Fibroblast of peridontal ligament (primary cell): ENCODE measurements at regions not wholly inside any gene's neighbourhood (a gene's known extent, or its start where the extent isn't known, plus 50 kb on each side); places are given as distances from the start of the nearest gene placed in this dataset.
"Not testable (repeated sequence)": the region's sequence is repeated elsewhere in the genome, so short reads cannot be mapped to it uniquely, and the experiment has no call there.

Experiments
- DNase-seq: peaks from one replicate; pipeline ENCODE4 v3.0.0-alpha.2; 2010; ENCODE audit errors: extremely low read depth

DNA sequence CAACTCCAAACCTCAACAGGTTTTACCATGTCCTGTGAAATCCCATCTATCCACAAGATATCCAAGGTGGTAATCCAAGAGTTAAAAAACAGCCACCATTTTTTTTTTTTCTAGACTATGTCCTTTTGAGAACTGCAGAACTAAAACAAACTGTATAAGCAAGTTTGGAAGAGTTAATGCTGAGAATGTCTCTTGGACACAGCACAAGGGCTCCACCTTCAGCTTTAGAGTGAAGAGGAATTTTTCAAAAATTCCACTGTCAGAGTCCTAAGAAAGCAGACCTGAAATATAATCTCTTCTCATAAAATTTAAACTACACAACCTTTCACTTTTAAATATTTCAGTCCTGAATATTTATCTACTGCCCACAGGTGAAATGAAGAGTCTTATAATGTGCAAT, 167.8 kb upstream of the CCNG1 start:
- no peak for DNase-seq

DNA sequence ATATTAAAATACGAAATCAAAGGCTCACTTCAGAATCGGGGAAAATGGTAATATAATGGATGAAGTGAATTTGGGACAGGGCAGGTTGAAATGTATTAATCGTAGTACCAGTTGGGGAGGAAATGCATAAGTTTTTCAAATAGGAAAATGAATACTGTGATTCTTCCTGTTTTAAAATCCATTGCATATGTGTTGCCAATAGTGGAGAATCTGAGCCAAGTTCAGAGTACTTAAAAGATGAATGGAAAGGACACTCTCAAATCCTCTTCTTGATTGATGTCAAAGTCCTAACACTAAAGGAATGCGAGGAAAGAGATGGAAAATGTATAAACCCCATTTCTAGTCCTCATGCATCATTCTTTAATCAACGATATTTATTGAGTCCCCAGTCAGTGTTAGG, 160.9 kb upstream of the CCNG1 start:
- no peak for DNase-seq

GRCh38 chr5:163280897-163281296, 156.5 kb upstream of the CCNG1 start:
- DNase-seq: not testable (repeated sequence)

DNA sequence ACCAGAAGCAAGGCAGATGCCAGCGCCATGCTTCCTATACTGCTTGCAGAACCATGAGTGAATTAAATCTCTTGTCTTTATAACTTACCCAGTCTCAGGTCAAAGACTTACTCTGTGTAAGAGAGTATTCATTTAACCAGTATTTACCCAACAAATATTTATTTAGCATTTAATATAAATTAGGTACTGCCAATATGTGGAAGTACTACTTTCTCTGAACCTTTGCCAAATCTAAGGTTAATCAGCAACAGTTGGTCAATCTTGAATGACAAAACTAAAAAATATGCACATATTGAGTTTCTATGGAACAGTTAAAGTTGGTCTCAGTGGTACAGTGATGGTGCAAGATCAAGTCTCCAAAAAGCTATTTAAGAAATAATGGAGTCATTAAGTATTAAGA, 155.9 kb upstream of the CCNG1 start:
- DNase-seq: no peak

GRCh38 chr5:163293836-163294235, 143.6 kb upstream of the CCNG1 start:
- DNase-seq: no peak

- DNase-seq: no peak
These were observed 133.7 kb upstream of the CCNG1 start for GRCh38 chr5:163303718-163304117.

DNA sequence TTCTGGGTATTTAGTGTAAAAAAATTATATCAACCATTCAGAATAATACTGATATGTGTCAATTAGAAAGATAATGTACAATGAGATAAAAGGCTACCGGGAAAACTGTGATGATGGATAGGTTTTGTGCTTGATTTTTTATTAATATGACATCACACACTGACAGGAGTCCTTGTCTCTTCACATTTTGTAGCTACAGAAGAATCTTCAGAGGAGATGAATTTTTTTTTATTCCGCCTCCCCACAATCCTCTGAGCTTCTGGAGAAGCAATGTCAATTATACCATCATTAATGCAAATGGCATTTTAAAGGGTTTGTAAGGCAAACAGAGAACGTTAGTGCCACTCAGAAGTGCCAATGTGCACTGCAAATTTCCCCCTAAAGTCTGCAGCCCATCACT, 131.7 kb upstream of the CCNG1 start:
- no peak for DNase-seq

DNA sequence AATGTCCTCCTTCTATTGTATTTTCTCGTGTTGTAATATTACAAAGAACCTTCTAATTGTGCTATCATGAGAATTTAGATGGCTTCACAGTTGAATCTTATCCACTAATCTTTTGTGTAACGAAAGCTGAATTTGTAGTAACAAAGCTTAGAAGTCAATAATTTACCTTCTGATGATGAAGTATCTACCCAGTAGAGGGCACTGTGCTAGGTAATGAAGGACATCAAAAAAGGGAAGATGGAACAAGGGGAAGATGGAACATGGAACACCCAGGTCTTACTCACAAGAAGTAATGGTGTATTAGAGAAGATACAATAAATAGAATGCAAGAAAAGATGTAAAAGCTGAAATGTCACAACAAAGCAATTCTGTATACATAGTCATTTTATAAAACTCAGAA, 131.0 kb upstream of the CCNG1 start:
- no peak for DNase-seq

GRCh38 chr5:163309914-163310313, 127.5 kb upstream of the CCNG1 start:
- DNase-seq: no peak

DNA sequence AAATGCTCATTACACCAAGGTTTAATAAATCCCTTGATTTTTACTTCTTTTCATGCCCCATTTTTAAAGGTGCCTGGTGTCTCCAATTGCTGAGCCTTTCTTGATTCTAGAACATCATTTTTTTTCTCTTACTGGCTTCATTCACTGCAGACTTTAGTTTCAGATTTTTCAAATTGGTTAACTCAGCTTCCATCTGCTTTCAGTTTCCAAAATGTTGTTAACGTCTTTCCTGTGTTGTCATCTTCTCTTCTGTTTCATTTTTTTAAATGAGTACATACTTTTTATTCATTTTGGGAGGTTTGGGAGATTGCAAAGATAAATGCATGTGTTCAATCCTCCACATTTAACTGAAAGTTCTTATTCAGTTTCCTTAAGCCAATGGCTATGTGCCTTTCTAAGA, 126.4 kb upstream of the CCNG1 start:
- DNase-seq: no peak

DNA sequence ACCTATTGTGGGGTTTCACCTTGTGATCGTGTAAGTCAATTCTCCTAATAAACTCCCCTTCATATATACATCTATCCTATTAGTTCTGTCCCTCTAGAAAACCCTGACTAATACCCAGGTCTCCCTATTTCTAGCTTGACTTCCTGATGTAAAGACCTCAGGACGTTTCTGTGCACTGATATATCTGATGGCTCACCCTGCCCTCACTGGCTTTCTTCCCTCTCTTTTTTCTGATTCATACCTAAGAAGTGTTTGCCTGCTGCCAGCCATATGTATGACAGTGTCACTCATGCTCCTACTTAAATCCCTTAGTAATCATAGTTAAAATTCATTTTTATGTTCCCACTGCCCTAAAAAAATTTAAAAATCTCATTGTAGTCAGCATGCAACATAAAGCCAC, 124.8 kb upstream of the CCNG1 start:
- DNase-seq: no peak

GRCh38 chr5:163313049-163313448, 124.3 kb upstream of the CCNG1 start:
- DNase-seq: not testable (repeated sequence)

GRCh38 chr5:163316374-163316773, 121.0 kb upstream of the CCNG1 start:
- not testable (repeated sequence) for DNase-seq

DNA sequence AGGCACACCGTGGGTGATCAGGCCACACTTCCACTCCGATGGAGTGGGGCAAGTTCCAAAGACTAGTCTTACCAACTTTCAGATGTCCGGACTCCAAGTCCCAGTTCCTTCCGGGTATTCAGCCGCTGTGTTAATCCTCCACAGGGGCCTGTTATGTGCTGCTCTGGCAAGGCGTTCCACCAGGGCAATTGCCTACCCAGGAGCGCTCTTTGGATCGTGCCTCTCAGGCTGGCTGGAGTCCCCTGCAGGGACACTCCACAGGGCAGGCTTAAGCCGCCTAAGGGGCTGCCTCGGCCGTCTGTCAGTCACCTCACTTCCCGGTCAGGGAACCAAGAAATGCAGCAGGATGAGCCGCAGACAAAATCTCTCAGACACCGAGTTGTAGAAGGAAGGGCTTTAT, 118.7 kb upstream of the CCNG1 start:
- DNase-seq: no peak

DNA sequence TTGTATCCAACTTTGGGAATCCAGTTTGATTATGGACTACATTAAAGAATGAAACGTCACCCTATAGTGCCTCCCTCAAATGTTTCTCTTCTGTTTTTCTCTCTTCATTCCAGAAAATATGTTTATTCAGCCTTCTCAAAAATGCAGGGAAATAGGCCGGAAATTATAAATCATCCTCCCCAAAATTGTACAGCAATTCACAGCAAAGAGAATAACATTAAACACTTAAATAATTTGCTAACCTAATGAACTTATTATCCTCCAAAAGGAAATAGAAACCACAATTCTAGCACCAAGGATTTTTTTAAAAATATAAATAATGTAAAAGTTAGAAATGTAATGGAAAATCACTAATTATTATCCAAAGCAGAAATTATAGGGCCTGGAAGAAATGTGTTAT, 115.9 kb upstream of the CCNG1 start:
- DNase-seq: no peak

- no peak for DNase-seq
These were observed 106.4 kb upstream of the CCNG1 start for GRCh38 chr5:163330723-163331668.

DNA sequence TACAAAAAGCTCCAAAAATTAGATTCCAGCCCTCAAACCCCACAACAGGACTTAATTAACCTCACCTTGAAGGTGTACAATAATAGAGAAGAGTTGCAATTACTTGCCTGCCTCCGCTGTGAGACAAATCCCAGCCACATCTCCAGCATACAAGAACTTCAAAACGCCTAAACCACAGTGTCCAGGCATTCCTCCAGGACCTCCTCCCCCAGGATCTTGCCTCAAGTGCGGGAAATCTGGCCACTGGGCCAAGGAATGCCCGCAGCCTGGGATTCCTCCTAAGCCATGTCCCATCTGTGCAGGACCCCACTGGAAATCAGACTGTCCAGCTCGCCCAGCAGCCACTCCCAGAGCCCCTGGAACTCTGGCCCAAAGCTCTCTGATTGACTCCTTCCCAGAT, 101.3 kb upstream of the CCNG1 start:
- DNase-seq: not testable (repeated sequence)

DNA sequence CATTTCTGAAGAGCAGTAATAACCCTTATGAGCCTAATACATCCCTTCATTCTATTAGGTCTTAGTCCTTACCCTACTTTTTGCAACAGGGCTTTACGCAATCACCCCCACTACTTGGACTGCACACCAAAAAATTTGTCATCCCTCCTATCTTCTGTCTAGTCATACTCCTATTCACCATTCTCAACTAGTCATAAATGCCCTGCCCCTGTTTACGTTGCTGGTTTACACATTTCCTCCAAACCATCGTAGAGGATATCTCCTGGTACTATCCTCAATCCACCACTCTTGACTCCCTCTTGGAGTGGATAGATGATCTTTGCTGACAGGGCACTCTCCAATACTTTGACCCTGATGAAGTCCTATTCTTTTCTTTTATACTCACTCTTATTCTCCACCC, 98.2 kb upstream of the CCNG1 start:
- DNase-seq: no peak

DNA sequence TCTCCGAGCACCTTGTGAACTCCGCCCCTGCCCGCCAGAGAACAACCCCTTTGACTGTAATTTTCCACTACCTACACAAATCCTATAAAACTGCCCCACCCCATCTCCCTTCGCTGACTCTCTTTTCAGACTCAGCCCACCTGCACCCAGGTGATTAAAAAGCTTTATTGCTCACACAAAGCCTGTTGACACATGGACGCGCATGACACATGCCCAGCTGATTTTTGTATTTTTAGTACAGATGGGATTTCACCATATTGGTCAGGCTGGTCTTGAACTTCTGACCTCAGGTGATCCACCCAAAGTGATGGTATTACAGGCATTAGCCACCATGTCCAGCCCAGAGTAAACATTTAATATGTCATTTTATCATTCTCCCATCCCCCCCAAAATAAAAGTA, 97.0 kb upstream of the CCNG1 start:
- DNase-seq: not testable (repeated sequence)

DNA sequence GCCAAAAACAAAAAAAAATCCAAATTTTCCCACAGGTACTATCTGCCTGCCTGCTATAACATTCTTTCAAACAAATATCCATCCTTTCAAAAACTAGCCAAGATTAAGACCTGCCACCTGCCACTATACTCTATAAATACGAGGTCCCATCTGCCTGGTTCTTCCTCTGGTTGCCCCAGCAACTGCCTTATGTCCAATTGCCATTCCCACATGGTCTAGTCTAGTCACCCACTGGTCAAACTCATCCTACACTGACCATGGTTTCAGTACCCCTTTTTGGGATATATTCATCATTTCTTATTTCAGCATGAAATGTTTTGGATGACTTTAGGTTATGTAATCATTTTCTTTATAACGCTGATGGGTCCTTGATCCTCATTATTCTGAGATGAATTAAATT, 95.1 kb upstream of the CCNG1 start:
- no peak for DNase-seq

DNA sequence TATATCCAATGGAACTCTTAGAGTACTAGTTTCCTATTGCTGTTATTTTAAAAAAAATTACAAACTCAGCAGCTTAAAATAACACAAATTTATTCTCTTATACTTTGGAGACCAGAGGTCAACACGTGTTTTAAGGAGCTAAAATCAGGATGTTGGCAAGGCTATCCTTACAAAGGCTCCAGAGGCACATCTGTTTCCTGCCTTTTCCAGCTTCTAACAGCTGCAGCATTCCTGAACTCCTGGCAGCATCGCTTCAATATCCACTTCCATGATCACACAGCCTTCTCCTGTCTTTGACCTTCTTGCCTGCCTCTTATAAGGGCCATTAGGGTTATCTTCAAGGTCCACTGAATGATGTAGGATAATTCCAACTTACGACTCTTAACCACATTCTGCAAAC, 92.2 kb upstream of the CCNG1 start:
- DNase-seq: no peak

- peak; percentile 70 for DNase-seq
These were observed 89.7 kb upstream of the CCNG1 start for GRCh38 chr5:163347671-163348070.

GRCh38 chr5:163350083-163350482, 87.3 kb upstream of the CCNG1 start:
- no peak for DNase-seq

DNA sequence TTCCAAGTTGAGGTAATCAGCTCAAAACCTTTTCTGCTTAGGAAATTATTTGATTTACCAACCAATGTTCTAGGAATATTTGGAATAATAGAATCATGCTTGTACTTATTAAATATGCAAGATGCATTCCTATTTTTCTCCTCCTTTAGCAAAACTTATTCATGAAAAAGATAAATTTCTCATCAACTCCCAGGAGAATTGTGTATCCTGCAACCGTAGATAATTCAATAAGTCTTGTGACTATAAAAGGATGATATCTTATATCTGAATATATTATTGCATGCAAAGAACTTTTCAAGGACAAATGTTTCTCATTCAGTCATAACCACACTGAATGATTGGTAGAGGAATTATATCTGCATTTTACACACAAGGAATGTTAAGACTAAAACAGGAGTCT, 84.9 kb upstream of the CCNG1 start:
- no peak for DNase-seq
